Activated naive CD8-positive, alpha-beta T cell treated with anti-CD3 and anti-CD28 coated beads for 36 hours (primary cell): ENCODE measurements at regions not wholly inside any gene's neighbourhood (a gene's known extent, or its start where the extent isn't known, plus 50 kb on each side); places are given as distances from the start of the nearest gene placed in this dataset.

Experiments used
- DNase-seq: peaks from one replicate; pipeline ENCODE4 v3.0.0; 2021
- H3K27ac Mint-ChIP-seq: one replicate; pipeline ENCODE4 v1.8.0; 2022; ENCODE audit warnings: mild to moderate bottlenecking, moderate library complexity, mixed read lengths
- H3K27me3 Mint-ChIP-seq: one replicate; pipeline ENCODE4 v1.8.0; 2022; ENCODE audit warnings: mild to moderate bottlenecking, mixed read lengths
- H3K36me3 Mint-ChIP-seq: one replicate; pipeline ENCODE4 v1.8.0; 2021; ENCODE audit warnings: mild to moderate bottlenecking, mixed read lengths
- H3K4me1 Mint-ChIP-seq: one replicate; pipeline ENCODE4 v1.8.0; 2021; ENCODE audit warnings: mixed read lengths
- H3K4me3 Mint-ChIP-seq: one replicate; pipeline ENCODE4 v1.8.0; 2022; ENCODE audit warnings: mild to moderate bottlenecking, moderate library complexity, mixed read lengths
- H3K9me3 Mint-ChIP-seq: one replicate; pipeline ENCODE4 v1.8.0; 2022; ENCODE audit warnings: mixed read lengths

DNA sequence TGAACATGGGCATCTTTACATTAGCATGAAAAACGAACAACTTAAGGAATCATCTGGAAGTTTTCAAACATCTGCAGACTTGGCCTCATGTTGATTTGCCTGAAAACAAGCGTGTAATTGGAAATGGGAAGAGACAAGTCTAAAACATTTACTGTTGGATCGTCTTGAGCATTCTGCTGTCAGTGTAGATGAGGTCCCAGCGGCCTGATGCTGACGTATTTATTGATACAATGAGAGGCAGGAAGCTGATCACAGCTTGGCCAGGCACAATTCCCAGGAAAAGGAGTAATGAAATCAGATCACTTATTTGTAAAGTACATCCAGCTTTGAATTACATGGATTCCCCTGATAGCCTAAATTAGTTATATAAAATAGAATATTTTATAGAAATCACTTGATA, 210.6 kb downstream of the CLCN4 start:
- no peaks in the 10 kb centered on the region for H3K27me3 Mint-ChIP-seq
- H3K36me3 Mint-ChIP-seq, result no peaks in the 10 kb centered on the region
- no peak for DNase-seq
- H3K27ac Mint-ChIP-seq, result no peak overlapping the region
- H3K9me3 Mint-ChIP-seq, result no peaks in the 10 kb centered on the region
- no peaks in the 10 kb centered on the region for H3K4me1 Mint-ChIP-seq
- no peak overlapping the region for H3K4me3 Mint-ChIP-seq

GRCh38 chrX:10370976-10371375, 214.2 kb downstream of the CLCN4 start:
- no peaks in the 10 kb centered on the region for H3K27me3 Mint-ChIP-seq
- DNase-seq, result no peak
- no peak overlapping the region for H3K4me3 Mint-ChIP-seq
- H3K9me3 Mint-ChIP-seq, result no peaks in the 10 kb centered on the region
- H3K27ac Mint-ChIP-seq, result no peak overlapping the region
- H3K4me1 Mint-ChIP-seq, result no peaks in the 10 kb centered on the region
- H3K36me3 Mint-ChIP-seq, result no peaks in the 10 kb centered on the region

DNA sequence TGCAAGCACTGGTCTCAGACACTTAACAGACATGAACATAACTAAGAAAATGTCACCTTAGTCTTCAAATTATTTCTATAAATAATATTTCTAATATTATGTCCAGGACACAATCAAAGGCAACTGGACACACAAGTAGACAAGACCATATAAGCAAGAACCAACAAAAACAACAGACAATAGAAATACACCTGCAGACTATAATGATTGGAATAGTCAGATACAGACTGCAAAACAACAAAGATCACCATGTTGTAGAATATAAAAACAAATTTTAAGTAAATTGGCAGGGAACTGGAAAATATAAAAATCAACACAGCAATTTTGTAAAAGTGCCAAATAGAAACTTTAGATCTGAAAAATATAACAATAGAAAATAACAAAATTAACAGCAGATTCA, 220.7 kb downstream of the CLCN4 start:
- no peak for DNase-seq
- H3K36me3 Mint-ChIP-seq, result no peaks in the 10 kb centered on the region
- no peak overlapping the region for H3K27ac Mint-ChIP-seq
- H3K4me1 Mint-ChIP-seq, result no peaks in the 10 kb centered on the region
- peaks cover 2% of the 10 kb centered on the region for H3K9me3 Mint-ChIP-seq
- H3K27me3 Mint-ChIP-seq, result no peaks in the 10 kb centered on the region
- no peak overlapping the region for H3K4me3 Mint-ChIP-seq

- Mint-ChIP-seq H3K27ac (no peak overlapping the region), H3K36me3 (no peaks in the 10 kb centered on the region), H3K9me3 (peaks cover 2% of the 10 kb centered on the region), H3K4me1 (no peaks in the 10 kb centered on the region), H3K27me3 (no peaks in the 10 kb centered on the region), H3K4me3 (no peak overlapping the region)
- no peak for DNase-seq
These were observed 223.1 kb downstream of the CLCN4 start for GRCh38 chrX:10379878-10380277.

DNA sequence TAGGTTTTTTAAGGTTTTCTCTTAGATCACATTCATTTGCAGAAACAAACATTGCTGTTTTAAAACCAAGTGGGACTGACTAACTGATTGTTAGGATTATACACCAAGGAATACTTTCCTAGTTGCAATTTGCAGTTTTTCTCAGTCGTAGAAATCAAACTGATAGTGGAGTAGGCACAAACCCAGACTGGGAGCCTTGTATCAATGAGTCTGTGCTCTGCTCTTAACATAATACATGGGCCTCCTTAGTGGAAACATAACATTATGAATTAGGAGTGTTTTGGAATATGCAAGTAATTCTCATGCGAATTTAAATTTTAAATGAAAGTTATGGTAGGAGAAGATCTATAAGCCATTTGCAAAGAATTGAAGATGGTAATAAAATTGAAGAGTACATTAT, 223.5 kb downstream of the CLCN4 start:
- DNase-seq, result no peak
- Mint-ChIP-seq H3K4me1 (no peaks in the 10 kb centered on the region), H3K9me3 (peaks cover 2% of the 10 kb centered on the region), H3K27ac (no peak overlapping the region), H3K27me3 (no peaks in the 10 kb centered on the region), H3K4me3 (no peak overlapping the region), H3K36me3 (no peaks in the 10 kb centered on the region)

GRCh38 chrX:10381193-10381592, 224.4 kb downstream of the CLCN4 start:
- H3K27me3 Mint-ChIP-seq, result no peaks in the 10 kb centered on the region
- no peak for DNase-seq
- no peak overlapping the region for H3K4me3 Mint-ChIP-seq
- peaks cover 2% of the 10 kb centered on the region for H3K9me3 Mint-ChIP-seq
- no peaks in the 10 kb centered on the region for H3K4me1 Mint-ChIP-seq
- no peaks in the 10 kb centered on the region for H3K36me3 Mint-ChIP-seq
- H3K27ac Mint-ChIP-seq, result no peak overlapping the region

GRCh38 chrX:10387011-10387410, 230.2 kb downstream of the CLCN4 start:
- no peaks in the 10 kb centered on the region for H3K36me3 Mint-ChIP-seq
- no peak overlapping the region for H3K27ac Mint-ChIP-seq
- no peaks in the 10 kb centered on the region for H3K4me1 Mint-ChIP-seq
- H3K9me3 Mint-ChIP-seq, result no peaks in the 10 kb centered on the region
- no peak for DNase-seq
- no peaks in the 10 kb centered on the region for H3K27me3 Mint-ChIP-seq
- H3K4me3 Mint-ChIP-seq, result no peak overlapping the region

GRCh38 chrX:10390187-10390586, 230.2 kb downstream of the MID1 start:
- no peak for DNase-seq
- Mint-ChIP-seq H3K4me3 (no peak overlapping the region), H3K9me3 (no peaks in the 10 kb centered on the region), H3K36me3 (no peaks in the 10 kb centered on the region), H3K27ac (no peak overlapping the region), H3K27me3 (no peaks in the 10 kb centered on the region), H3K4me1 (no peaks in the 10 kb centered on the region)

DNA sequence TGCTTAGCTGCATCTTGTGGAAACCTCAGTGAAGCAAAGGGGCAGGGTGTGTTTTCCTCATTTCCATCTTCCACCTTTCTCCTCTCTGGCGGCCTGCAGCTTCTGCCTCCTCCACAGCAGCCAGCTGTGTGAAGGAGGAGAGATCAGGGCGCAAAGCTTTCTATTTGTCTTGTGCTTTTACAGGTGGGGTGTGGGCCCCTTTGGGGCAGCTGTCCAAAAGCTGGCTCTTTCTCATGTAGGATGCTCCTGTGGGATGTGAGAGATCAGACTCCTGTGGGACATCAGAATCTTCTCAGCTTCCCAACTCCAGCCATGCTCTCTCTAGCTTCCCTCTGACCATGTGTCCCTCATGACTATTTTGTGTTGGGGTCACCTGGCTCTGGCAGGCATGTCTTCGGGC, 227.1 kb downstream of the MID1 start:
- no peaks in the 10 kb centered on the region for H3K36me3 Mint-ChIP-seq
- no peaks in the 10 kb centered on the region for H3K4me1 Mint-ChIP-seq
- no peak overlapping the region for H3K27ac Mint-ChIP-seq
- no peaks in the 10 kb centered on the region for H3K27me3 Mint-ChIP-seq
- no peaks in the 10 kb centered on the region for H3K9me3 Mint-ChIP-seq
- H3K4me3 Mint-ChIP-seq, result no peak overlapping the region
- no peak for DNase-seq

- H3K9me3 Mint-ChIP-seq, result no peaks in the 10 kb centered on the region
- H3K27ac Mint-ChIP-seq, result no peak overlapping the region
- no peak for DNase-seq
- no peak overlapping the region for H3K4me3 Mint-ChIP-seq
- H3K4me1 Mint-ChIP-seq, result no peaks in the 10 kb centered on the region
- H3K27me3 Mint-ChIP-seq, result no peaks in the 10 kb centered on the region
- H3K36me3 Mint-ChIP-seq, result no peaks in the 10 kb centered on the region
These were observed 226.5 kb downstream of the MID1 start for GRCh38 chrX:10393899-10394298.

GRCh38 chrX:10395179-10395578, 225.2 kb downstream of the MID1 start:
- no peak overlapping the region for H3K27ac Mint-ChIP-seq
- H3K4me3 Mint-ChIP-seq, result no peak overlapping the region
- H3K4me1 Mint-ChIP-seq, result no peaks in the 10 kb centered on the region
- H3K9me3 Mint-ChIP-seq, result no peaks in the 10 kb centered on the region
- no peaks in the 10 kb centered on the region for H3K36me3 Mint-ChIP-seq
- no peak for DNase-seq
- H3K27me3 Mint-ChIP-seq, result no peaks in the 10 kb centered on the region
